Upper lobe of left lung (tissue), 6 donors: ENCODE measurements at regions not wholly inside any gene's neighbourhood (a gene's known extent, or its start where the extent isn't known, plus 50 kb on each side); places are given as distances from the start of the nearest gene placed in this dataset.

Experiments
- ATAC-seq, 2 donors: fragments of 200-7000 bp; cut with Tn5 transposase; one replicate each; pipeline ENCODE4 v1.9.1; 2022; ENCODE audit warnings: mild to moderate bottlenecking in 2 of 2, moderate library complexity in 2 of 2; ENCODE audit not compliant: low FRiP score in 2 of 2
- DNase-seq, 2 donors: peaks; one replicate each; pipeline ENCODE4 v3.0.0-alpha.2; 2019 to 2020
- H3K27ac ChIP-seq, 4 donors: fragments of 200-600 bp; sonication (generic); one replicate each; pipeline ENCODE4 v1.5.1; 2016 to 2019
- H3K27me3 ChIP-seq, 4 donors: fragments of 200-600 bp; sonication (generic); one replicate each; pipeline ENCODE4 v1.5.1; 2017 to 2019
- H3K36me3 ChIP-seq, 4 donors: fragments of 200-600 bp; sonication (generic); one replicate each; pipeline ENCODE4 v1.5.1; 2016 to 2019
- H3K4me1 ChIP-seq, 4 donors: fragments of 200-600 bp; sonication (generic); one replicate each; pipeline ENCODE4 v1.5.1; 2018 to 2019
- H3K4me3 ChIP-seq, 4 donors: fragments of 200-600 bp; sonication (generic); one replicate each; pipeline ENCODE4 v1.5.1; 2017 to 2019; ENCODE audit warnings: mild to moderate bottlenecking in 2 of 4, moderate library complexity in 1 of 4
- H3K9me3 ChIP-seq, 4 donors: fragments of 200-600 bp; sonication (generic); one replicate each; pipeline ENCODE4 v1.5.1; 2018 to 2019
- CTCF ChIP-seq, 6 experiments: fragments of 450-650 bp in 4 of 6; fragments of 200-600 bp in 2 of 6; sonication (generic) in 2 of 6; IDR thresholded peaks; one replicate each; pipeline ENCODE4 v1.5.1; 2016 to 2019; ENCODE audit warnings: antibody characterized with exemption in 6 of 6
- EP300 ChIP-seq, 4 donors: sonication (generic); formaldehyde crosslinking; IDR thresholded peaks; one replicate each; pipeline ENCODE4 v1.5.1; 2017; ENCODE audit warnings: antibody characterized with exemption in 4 of 4, control low read depth in 2 of 4
- POLR2A ChIP-seq, 4 donors: fragments of 450-650 bp; IDR thresholded peaks; one replicate each; pipeline ENCODE4 v1.5.1; 2016 to 2017; ENCODE audit warnings: antibody characterized with exemption in 4 of 4, mild to moderate bottlenecking in 2 of 4
- POLR2AphosphoS5 ChIP-seq, 2 donors: sonication (generic); formaldehyde crosslinking; IDR thresholded peaks; one replicate each; pipeline ENCODE4 v1.5.1; 2017; ENCODE audit warnings: antibody characterized with exemption in 2 of 2
- WGBS, 2 donors: methylation state at CpG; one replicate each; pipeline ENCODE4 v1.1.5; 2017 to 2018; 5-methylcytosine and 5-hydroxymethylcytosine counted together
- donor health status: DM: no; HTN: no; CAD: no; lungs with moderate emphysema.
- donor health status: DM: no; HTN: yes; CAD: no; lungs with severe emphysema.

GRCh38 chr5:164487939-164488338 lies 982.5 kb downstream of the MAT2B start:
- Histone ChIP-seq H3K4me1 (no peaks in the 10 kb centered on the region), H3K27ac (no peak overlapping the region), H3K9me3 (peaks cover 0 to 3% (median 0%) of the 10 kb centered on the region in 4 donors), H3K4me3 (no peak overlapping the region), H3K36me3 (no peaks in the 10 kb centered on the region), H3K27me3 (no peaks in the 10 kb centered on the region)
- ATAC-seq (no peak), DNase-seq (no peak)
- no peak for TF ChIP-seq EP300 (IDR thresholded peaks at IDR 0.05)
- TF ChIP-seq POLR2A (IDR thresholded peaks at IDR 0.05), result no peak
- TF ChIP-seq POLR2AphosphoS5 (IDR thresholded peaks at IDR 0.05), result no peak
- TF ChIP-seq CTCF (IDR thresholded peaks at IDR 0.05), result no peak
- 91 to 93% methylated on average over 2 of the region's 2 CpGs for WGBS, 2 donors

- H3K9me3 ChIP-seq, result no peaks in the 10 kb centered on the region
- H3K27ac ChIP-seq, result no peak overlapping the region
- no peaks in the 10 kb centered on the region for H3K27me3 ChIP-seq
- H3K4me1 ChIP-seq, result no peaks in the 10 kb centered on the region
- DNase-seq (no peak), ATAC-seq (no peak)
- no peak overlapping the region for H3K4me3 ChIP-seq
- 74 to 77% methylated on average over 7 of the region's 7 CpGs for WGBS, 2 donors
- no peaks in the 10 kb centered on the region for H3K36me3 ChIP-seq
- TF ChIP-seq CTCF (IDR thresholded peaks at IDR 0.05), result no peak
- no peak for TF ChIP-seq EP300 (IDR thresholded peaks at IDR 0.05)
- no peak for TF ChIP-seq POLR2A (IDR thresholded peaks at IDR 0.05)
- no peak for TF ChIP-seq POLR2AphosphoS5 (IDR thresholded peaks at IDR 0.05)
Observed at GRCh38 chr5:164497311-164498064, 992.1 kb downstream of the MAT2B start.

GRCh38 chr5:164498438-164498837 lies 993.0 kb downstream of the MAT2B start:
- DNase-seq (no peak), ATAC-seq (no peak)
- TF ChIP-seq POLR2AphosphoS5 (IDR thresholded peaks at IDR 0.05) (no peak), POLR2A (IDR thresholded peaks at IDR 0.05) (no peak), EP300 (IDR thresholded peaks at IDR 0.05) (no peak), CTCF (IDR thresholded peaks at IDR 0.05) (no peak)
- no peaks in the 10 kb centered on the region for H3K4me1 ChIP-seq
- H3K9me3 ChIP-seq, result no peaks in the 10 kb centered on the region
- no peak overlapping the region for H3K4me3 ChIP-seq
- H3K36me3 ChIP-seq, result no peaks in the 10 kb centered on the region
- no peaks in the 10 kb centered on the region for H3K27me3 ChIP-seq
- H3K27ac ChIP-seq, result no peak overlapping the region

- ATAC-seq (no peak), DNase-seq (no peak)
- H3K27me3 ChIP-seq, result no peaks in the 10 kb centered on the region
- no peaks in the 10 kb centered on the region for H3K36me3 ChIP-seq
- no peak for TF ChIP-seq EP300 (IDR thresholded peaks at IDR 0.05)
- no peak for TF ChIP-seq POLR2AphosphoS5 (IDR thresholded peaks at IDR 0.05)
- no peak for TF ChIP-seq POLR2A (IDR thresholded peaks at IDR 0.05)
- no peak for TF ChIP-seq CTCF (IDR thresholded peaks at IDR 0.05)
- H3K9me3 ChIP-seq, result no peaks in the 10 kb centered on the region
- no peak overlapping the region for H3K4me3 ChIP-seq
- WGBS, 2 donors, result 90 to 92% methylated on average over 5 of the region's 5 CpGs
- H3K4me1 ChIP-seq, result no peaks in the 10 kb centered on the region
- H3K27ac ChIP-seq, result no peak overlapping the region
Observed at GRCh38 chr5:164500856-164501255, 995.4 kb downstream of the MAT2B start.

- no peaks in the 10 kb centered on the region for H3K36me3 ChIP-seq
- no peaks in the 10 kb centered on the region for H3K27me3 ChIP-seq
- 48 to 62% methylated on average over 3 of the region's 3 CpGs for WGBS, 2 donors
- DNase-seq (no peak), ATAC-seq (no peak)
- TF ChIP-seq POLR2AphosphoS5 (IDR thresholded peaks at IDR 0.05), result no peak
- TF ChIP-seq CTCF (IDR thresholded peaks at IDR 0.05), result no peak
- no peak for TF ChIP-seq POLR2A (IDR thresholded peaks at IDR 0.05)
- TF ChIP-seq EP300 (IDR thresholded peaks at IDR 0.05), result no peak
- no peaks in the 10 kb centered on the region for H3K4me1 ChIP-seq
- no peak overlapping the region for H3K4me3 ChIP-seq
- H3K27ac ChIP-seq, result no peak overlapping the region
- H3K9me3 ChIP-seq, result no peaks in the 10 kb centered on the region
Observed at GRCh38 chr5:164501344-164501743, 995.9 kb downstream of the MAT2B start.
